ENCODE measurements at regions not wholly inside any gene's neighbourhood (a gene's known extent, or its start where the extent isn't known, plus 50 kb on each side); places are given as distances from the start of the nearest gene placed in this dataset.

GRCh38 chr2:204298404-204298803 is 246.9 kb upstream of the PARD3B start:
- no peak for DNase-seq (ENCODE audit: low spot score)
- Histone ChIP-seq H3K9me3 (ENCODE audit: low read length) (no peaks in the 10 kb centered on the region), H3K27me3 (ENCODE audit: control insufficient read depth in 1 of 2, insufficient read depth in 2 of 2, low read length in 2 of 2) (no peaks in the 10 kb centered on the region), H2AFZ (ENCODE audit: low read length) (no peak overlapping the region), H3K36me3 (replicated peaks in 1 of 2; ENCODE audit: control insufficient read depth in 1 of 2, insufficient read depth in 2 of 2, low read length in 2 of 2) (no peaks in the 10 kb centered on the region), H3K4me2 (ENCODE audit: low read depth, low read length) (no peak overlapping the region), H3K79me2 (ENCODE audit: insufficient read depth, low read length) (no peaks in the 10 kb centered on the region), H4K20me1 (ENCODE audit: insufficient read depth, low read length) (no peaks in the 10 kb centered on the region), H3K9ac (ENCODE audit: insufficient read depth, low read depth, low read length) (no peak overlapping the region), H3K4me1 (ENCODE audit: insufficient read depth, low read length) (no peaks in the 10 kb centered on the region), H3K27ac (ENCODE audit: extremely low read length, insufficient read depth, low read length) (no peak overlapping the region), H3K4me3 (replicated peaks in 1 of 3; ENCODE audit: insufficient read depth in 1 of 3, low read depth in 2 of 3, low read length in 3 of 3) (no peak overlapping the region)
- no peak for ATAC-seq
- POLR2A ChIA-PET = no interaction called here
- in situ Hi-C loops (cut with HindIII; ENCODE audit: extremely low pct_ligation_motif_present, low pct_unique_long_range_greater_than_20kb) (no loop called here), intact Hi-C loops (cut with micrococcal nuclease; ENCODE audit: unreplicated experiment) (no loop called here)
- no peak for FAIRE-seq
- TF ChIP-seq BRCA1 (CRISPR knock-in tag; IDR thresholded peaks at IDR 0.05) (no peak), WIZ (CRISPR knock-in tag; IDR thresholded peaks at IDR 0.05) (no peak), HIVEP1 (CRISPR knock-in tag; IDR thresholded peaks at IDR 0.05) (no peak), SOX6 (IDR thresholded peaks at IDR 0.05) (no peak), SOX6 (CRISPR knock-in tag; IDR thresholded peaks at IDR 0.05) (no peak), ZNF414 (CRISPR knock-in tag; IDR thresholded peaks at IDR 0.05) (no peak), ISL2 (CRISPR knock-in tag; IDR thresholded peaks at IDR 0.05) (no peak), IKZF1 (IDR thresholded peaks at IDR 0.05) (no peak), SETDB1 (CRISPR knock-in tag; IDR thresholded peaks at IDR 0.05; ENCODE audit: borderline replicate concordance) (no peak), IKZF4 (CRISPR knock-in tag; IDR thresholded peaks at IDR 0.05; ENCODE audit: borderline replicate concordance, low read depth, not compliant biosample characterization) (no peak), ZNF781 (CRISPR knock-in tag; IDR thresholded peaks at IDR 0.05; ENCODE audit: borderline replicate concordance, not compliant biosample characterization) (no peak)
- TF ChIP-seq, protein P1, sequence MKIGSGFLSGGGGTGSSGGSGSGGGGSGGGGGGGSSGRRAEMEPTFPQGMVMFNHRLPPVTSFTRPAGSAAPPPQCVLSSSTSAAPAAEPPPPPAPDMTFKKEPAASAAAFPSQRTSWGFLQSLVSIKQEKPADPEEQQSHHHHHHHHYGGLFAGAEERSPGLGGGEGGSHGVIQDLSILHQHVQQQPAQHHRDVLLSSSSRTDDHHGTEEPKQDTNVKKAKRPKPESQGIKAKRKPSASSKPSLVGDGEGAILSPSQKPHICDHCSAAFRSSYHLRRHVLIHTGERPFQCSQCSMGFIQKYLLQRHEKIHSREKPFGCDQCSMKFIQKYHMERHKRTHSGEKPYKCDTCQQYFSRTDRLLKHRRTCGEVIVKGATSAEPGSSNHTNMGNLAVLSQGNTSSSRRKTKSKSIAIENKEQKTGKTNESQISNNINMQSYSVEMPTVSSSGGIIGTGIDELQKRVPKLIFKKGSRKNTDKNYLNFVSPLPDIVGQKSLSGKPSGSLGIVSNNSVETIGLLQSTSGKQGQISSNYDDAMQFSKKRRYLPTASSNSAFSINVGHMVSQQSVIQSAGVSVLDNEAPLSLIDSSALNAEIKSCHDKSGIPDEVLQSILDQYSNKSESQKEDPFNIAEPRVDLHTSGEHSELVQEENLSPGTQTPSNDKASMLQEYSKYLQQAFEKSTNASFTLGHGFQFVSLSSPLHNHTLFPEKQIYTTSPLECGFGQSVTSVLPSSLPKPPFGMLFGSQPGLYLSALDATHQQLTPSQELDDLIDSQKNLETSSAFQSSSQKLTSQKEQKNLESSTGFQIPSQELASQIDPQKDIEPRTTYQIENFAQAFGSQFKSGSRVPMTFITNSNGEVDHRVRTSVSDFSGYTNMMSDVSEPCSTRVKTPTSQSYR (CRISPR knock-in tag; IDR thresholded peaks at IDR 0.05; ENCODE audit: borderline replicate concordance) = no peak
- CTCF ChIA-PET (ENCODE audit: low intra/inter-chr PET ratio, low total read pairs) = no interaction called here
- BruUV-seq (replicated peaks) = no TSS peak
- WGBS (ENCODE audit: low lambda C conversion rate) = 52% methylated on average over 1 of the region's 1 CpG
